Fibroblast of mammary gland (primary cell): ENCODE measurements at regions not wholly inside any gene's neighbourhood (a gene's known extent, or its start where the extent isn't known, plus 50 kb on each side); places are given as distances from the start of the nearest gene placed in this dataset.
A peak's percentile ranks its signal among the peaks of the same experiment; 100 is the strongest.

ENCODE experiments used
- DNase-seq: peaks from one replicate; pipeline ENCODE4 v3.0.0-alpha.2; 2010; ENCODE audit warnings: low read depth
- H3K4me3 ChIP-seq: 2 replicates; pipeline ENCODE4 v1.5.1; 2011; ENCODE audit warnings: low read depth, mild to moderate bottlenecking, low read length, moderate library complexity; ENCODE audit not compliant: control insufficient read depth
- TF ChIP-seq, protein P1 (sequence below): conservative IDR thresholded peaks from 2 replicates; pipeline ENCODE4 v1.5.1; 2011; ENCODE audit warnings: low read depth, low read length, inconsistent platforms; ENCODE audit not compliant: control insufficient read depth, insufficient read depth

DNA sequence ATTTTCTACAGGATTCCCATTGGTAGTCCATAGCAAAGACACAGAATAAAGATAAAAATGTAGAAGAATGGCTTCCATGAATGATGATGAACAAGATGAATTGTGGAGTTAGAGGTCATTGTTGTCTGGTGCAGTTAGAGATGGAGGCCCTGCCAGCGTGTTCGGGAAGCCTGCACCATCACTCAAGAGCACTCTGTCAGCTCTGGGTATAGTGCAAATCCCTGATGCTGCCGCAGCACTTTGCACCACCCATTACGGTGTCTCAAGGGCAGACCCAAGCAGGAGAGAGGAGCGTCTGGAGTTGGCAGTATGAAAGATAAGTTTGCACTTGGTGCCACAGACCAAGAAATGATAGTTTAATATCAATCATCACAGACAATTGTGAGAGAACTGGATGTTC is 181.6 kb upstream of the CHST9 start:
- DNase-seq = no peak
- TF ChIP-seq, protein P1, sequence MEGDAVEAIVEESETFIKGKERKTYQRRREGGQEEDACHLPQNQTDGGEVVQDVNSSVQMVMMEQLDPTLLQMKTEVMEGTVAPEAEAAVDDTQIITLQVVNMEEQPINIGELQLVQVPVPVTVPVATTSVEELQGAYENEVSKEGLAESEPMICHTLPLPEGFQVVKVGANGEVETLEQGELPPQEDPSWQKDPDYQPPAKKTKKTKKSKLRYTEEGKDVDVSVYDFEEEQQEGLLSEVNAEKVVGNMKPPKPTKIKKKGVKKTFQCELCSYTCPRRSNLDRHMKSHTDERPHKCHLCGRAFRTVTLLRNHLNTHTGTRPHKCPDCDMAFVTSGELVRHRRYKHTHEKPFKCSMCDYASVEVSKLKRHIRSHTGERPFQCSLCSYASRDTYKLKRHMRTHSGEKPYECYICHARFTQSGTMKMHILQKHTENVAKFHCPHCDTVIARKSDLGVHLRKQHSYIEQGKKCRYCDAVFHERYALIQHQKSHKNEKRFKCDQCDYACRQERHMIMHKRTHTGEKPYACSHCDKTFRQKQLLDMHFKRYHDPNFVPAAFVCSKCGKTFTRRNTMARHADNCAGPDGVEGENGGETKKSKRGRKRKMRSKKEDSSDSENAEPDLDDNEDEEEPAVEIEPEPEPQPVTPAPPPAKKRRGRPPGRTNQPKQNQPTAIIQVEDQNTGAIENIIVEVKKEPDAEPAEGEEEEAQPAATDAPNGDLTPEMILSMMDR = no peak
- H3K4me3 ChIP-seq = no peak overlapping the region

- no peak overlapping the region for H3K4me3 ChIP-seq
- DNase-seq = no peak
- TF ChIP-seq, protein P1 = no peak
These were observed 181.0 kb upstream of the CHST9 start for GRCh38 chr18:27366151-27366550.

GRCh38 chr18:27363872-27364271 is 178.8 kb upstream of the CHST9 start:
- peak; percentile 8 for DNase-seq
- TF ChIP-seq, protein P1 = peak; percentile 12
- H3K4me3 ChIP-seq = no peak overlapping the region

GRCh38 chr18:27361477-27361876 is 176.4 kb upstream of the CHST9 start:
- DNase-seq = no peak
- no peak overlapping the region for H3K4me3 ChIP-seq
- TF ChIP-seq, protein P1 = no peak

- no peak for DNase-seq
- TF ChIP-seq, protein P1 = no peak
- no peak overlapping the region for H3K4me3 ChIP-seq
These were observed 170.2 kb upstream of the CHST9 start for GRCh38 chr18:27355308-27355707.

GRCh38 chr18:27353273-27353672 is 168.2 kb upstream of the CHST9 start:
- no peak for DNase-seq
- no peak overlapping the region for H3K4me3 ChIP-seq
- TF ChIP-seq, protein P1 = no peak

DNA sequence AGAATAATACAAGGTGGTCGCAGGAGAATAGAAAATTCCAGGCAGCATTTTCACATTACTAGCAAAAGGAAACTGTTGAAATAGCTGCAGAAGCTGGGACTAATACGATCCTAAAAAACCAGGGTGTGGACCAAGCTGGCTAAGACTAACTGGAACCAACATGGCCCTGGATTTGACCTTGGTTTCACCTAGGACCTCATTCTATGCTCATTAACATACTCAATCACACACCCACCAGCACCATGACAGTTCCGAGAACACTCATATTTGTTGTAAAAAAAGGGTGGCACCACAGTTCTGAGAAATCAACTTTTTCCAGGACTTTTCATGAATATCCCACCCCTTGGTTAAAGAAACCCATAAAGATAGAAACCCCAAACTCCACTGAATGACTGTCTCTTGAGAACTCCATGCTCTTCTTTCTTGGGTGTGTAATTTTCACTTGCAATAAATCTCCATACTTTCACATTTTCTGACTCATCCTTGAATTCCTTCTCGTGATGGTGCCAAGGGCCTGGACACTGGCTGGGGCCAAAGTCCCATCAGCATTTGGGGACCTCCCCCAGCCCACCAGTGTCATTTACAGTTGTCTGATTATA is 164.3 kb upstream of the CHST9 start:
- no peak for DNase-seq
- TF ChIP-seq, protein P1 = no peak
- no peak overlapping the region for H3K4me3 ChIP-seq
